ENCODE measurements at regions not wholly inside any gene's neighbourhood (a gene's known extent, or its start where the extent isn't known, plus 50 kb on each side); places are given as distances from the start of the nearest gene placed in this dataset.

GRCh38 chr12:103097496-103097895, 140.0 kb downstream of the ASCL1 start:
- DNase-seq (ENCODE audit: low spot score): peak; percentile 97

GRCh38 chr12:103100257-103100831, 142.9 kb downstream of the ASCL1 start:
- peak; percentile 100 for DNase-seq (ENCODE audit: low spot score)

- DNase-seq (ENCODE audit: low spot score): no peak
Observed at GRCh38 chr12:103102225-103102744, 144.8 kb downstream of the ASCL1 start.

GRCh38 chr12:103105971-103106597, 148.6 kb downstream of the ASCL1 start:
- DNase-seq (ENCODE audit: low spot score): no peak

DNA sequence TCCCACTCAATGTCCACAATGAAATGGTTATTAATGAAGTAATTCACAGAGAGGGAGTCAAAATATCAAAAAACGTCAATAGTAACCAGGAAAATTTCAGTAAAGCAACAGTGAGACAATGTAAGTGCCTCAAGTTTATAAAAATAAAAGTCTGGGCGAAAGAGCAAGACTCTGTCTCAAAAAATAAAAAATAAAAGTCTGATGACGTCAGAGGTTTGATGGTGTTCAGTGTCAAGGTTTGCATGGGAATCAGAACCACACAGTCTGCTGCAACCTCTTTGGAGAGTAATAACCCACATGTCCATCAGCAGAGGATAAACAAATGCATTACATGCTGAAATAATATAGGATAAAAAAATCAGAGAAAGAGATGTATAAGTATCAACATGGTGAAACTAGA, 152.4 kb downstream of the ASCL1 start:
- DNase-seq (ENCODE audit: low spot score): no peak

DNA sequence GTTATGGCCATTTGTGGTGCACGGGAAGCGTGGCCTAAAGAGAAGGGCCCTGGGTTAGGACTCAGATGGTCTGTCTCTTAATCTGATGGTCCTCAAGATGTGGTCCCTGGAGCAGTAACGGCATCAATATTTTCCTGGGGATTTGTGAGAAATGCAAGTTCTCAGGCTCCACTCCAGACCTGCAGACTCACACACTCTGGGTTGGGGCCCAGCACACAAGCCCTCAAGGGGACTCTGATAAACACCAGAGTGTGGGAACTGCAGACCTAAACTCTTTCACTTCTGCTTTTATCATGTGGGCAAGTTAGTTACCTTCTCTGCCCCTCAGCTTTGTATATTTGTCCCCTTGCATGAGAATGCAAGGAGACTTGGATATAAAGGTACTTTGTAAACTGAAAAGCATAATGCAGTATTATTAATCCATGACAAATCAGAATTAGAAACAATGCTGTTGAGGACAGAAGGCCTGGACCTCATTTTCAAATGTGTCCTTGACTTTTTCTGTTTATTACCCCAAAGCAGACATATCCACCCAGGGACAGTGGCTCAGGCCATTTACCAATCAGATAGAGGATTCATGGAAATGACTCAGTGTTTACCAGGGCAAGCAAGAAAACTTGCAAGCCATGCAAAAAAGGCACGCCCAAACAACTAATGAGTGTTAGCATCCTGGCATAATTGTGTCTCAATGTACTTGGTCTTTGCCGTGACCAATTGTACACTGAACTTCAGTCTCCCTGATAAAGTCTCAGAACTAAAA, 157.0 kb downstream of the ASCL1 start:
- DNase-seq (ENCODE audit: low spot score): no peak

GRCh38 chr12:103128862-103129501, 171.5 kb downstream of the ASCL1 start:
- DNase-seq (ENCODE audit: low spot score): peak; percentile 29

DNA sequence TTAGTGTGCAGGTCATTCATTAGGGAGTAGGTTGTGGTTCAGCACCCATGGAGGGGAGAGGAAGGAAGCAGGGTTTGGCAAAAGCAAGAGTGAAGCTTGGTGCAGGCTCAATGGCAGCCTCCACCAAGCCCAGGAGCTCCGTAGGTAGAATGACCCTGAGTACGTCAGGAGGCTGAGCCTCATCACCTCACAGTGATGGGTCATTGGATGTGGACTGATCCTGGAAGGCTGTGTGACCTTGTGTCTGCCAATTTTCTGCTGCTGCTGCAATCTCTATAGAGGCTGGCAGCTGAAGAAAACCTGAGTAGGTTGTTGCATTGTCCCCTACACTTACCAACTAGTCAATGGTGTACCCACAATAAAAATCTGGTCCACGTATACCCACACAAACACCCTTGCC, 173.1 kb downstream of the ASCL1 start:
- no peak for DNase-seq (ENCODE audit: low spot score)

GRCh38 chr12:103138538-103138937, 181.1 kb downstream of the ASCL1 start:
- no peak for DNase-seq (ENCODE audit: low spot score)

- DNase-seq (ENCODE audit: low spot score): peak; percentile 65
Observed at GRCh38 chr12:103139876-103140275, 182.4 kb downstream of the ASCL1 start.

GRCh38 chr12:103140286-103140685, 182.8 kb downstream of the ASCL1 start:
- DNase-seq (ENCODE audit: low spot score): peak; percentile 89

GRCh38 chr12:103144278-103144677, 186.8 kb downstream of the ASCL1 start:
- DNase-seq (ENCODE audit: low spot score): no peak

- no peak for DNase-seq (ENCODE audit: low spot score)
Observed at GRCh38 chr12:103160622-103161021, 203.1 kb downstream of the ASCL1 start.

DNA sequence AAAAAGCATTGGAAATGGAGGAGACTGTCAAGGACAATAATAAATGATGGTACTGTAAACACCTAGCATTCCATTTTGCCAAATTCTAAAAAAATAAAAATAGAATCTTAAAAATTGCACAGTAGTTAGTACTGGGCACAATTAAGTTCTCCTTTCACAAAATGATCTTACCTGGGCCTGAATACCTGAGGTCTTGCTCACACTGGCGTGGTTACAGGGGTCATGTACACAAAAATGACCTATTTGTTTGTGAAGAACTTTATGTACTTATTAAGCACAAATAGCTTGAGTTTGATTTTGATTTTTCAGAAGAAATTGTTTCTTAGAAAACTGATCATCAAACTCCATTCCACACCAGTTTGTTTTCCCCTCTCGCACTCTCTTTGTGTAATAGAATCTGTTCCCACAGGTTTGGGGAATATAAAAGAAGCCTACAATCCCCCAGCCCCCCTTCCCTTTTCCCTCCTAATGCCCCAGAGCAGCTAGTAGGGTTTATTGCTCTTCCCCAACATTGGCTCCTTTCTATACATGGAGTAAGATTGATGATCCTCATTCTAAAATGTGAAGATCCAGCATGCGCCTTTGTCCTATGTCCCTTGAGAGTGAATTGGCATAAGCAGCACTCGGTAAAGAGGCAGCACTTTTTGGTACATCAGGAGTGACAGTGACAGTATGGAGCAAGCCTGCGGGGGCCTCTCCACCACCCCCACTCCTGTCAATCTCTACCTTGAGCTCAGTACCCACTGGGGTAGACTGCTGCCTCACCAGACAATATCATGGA, 204.3 kb downstream of the ASCL1 start:
- no peak for DNase-seq (ENCODE audit: low spot score)

GRCh38 chr12:103166949-103167348, 209.5 kb downstream of the ASCL1 start:
- DNase-seq (ENCODE audit: low spot score): no peak

- no peak for DNase-seq (ENCODE audit: low spot score)
Observed at GRCh38 chr12:103172447-103173112, 215.1 kb downstream of the ASCL1 start.

- no peak for DNase-seq (ENCODE audit: low spot score)
Observed at GRCh38 chr12:103175625-103176024, 218.2 kb downstream of the ASCL1 start.

GRCh38 chr12:103177639-103178255, 220.3 kb downstream of the ASCL1 start:
- DNase-seq (ENCODE audit: low spot score): no peak

DNA sequence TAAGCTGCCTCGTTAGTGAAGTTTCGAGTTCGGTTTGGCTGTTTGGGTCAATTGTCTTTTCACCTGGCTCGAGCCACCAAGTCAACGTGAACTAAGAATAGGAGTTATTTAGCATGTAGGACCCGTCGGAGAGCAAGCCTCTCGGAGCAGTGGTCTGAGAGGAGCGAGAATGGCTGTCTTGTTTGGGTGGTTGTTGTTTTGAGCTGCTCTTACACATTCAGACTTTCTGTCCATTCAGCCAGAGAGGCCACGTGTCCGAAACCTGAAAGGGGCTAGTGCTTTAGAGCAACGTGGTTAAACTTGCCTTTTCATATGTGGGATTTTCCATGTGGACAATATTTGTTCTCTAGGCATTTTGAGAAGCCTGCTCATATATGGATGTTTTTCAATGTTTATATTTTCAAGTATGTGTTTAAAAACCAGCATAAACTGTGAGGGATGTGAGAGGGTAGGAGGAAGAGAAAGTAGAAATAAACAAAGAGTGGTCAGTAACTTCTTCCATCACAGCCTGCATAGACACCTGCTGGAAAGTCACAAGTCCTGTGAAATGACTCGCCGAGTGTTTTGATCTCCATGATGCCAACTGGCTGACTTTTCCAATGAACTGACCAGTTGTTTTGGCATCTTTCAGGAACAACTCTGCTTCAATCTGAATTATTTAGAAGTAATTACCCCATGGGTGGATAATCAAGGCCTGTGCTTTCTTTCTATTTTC, 221.0 kb downstream of the ASCL1 start:
- DNase-seq (ENCODE audit: low spot score): no peak

Data from SK-N-DZ (cell line).